Activated naive CD8-positive, alpha-beta T cell treated with anti-CD3 and anti-CD28 coated beads for 36 hours (primary cell): ENCODE measurements at regions not wholly inside any gene's neighbourhood (a gene's known extent, or its start where the extent isn't known, plus 50 kb on each side); places are given as distances from the start of the nearest gene placed in this dataset.

Experiments used
- DNase-seq: peaks from one replicate; pipeline ENCODE4 v3.0.0; 2021
- H3K27ac Mint-ChIP-seq: one replicate; pipeline ENCODE4 v1.8.0; 2022; ENCODE audit warnings: mild to moderate bottlenecking, moderate library complexity, mixed read lengths
- H3K27me3 Mint-ChIP-seq: one replicate; pipeline ENCODE4 v1.8.0; 2022; ENCODE audit warnings: mild to moderate bottlenecking, mixed read lengths
- H3K36me3 Mint-ChIP-seq: one replicate; pipeline ENCODE4 v1.8.0; 2021; ENCODE audit warnings: mild to moderate bottlenecking, mixed read lengths
- H3K4me1 Mint-ChIP-seq: one replicate; pipeline ENCODE4 v1.8.0; 2021; ENCODE audit warnings: mixed read lengths
- H3K4me3 Mint-ChIP-seq: one replicate; pipeline ENCODE4 v1.8.0; 2022; ENCODE audit warnings: mild to moderate bottlenecking, moderate library complexity, mixed read lengths
- H3K9me3 Mint-ChIP-seq: one replicate; pipeline ENCODE4 v1.8.0; 2022; ENCODE audit warnings: mixed read lengths

- no peak for DNase-seq
- Mint-ChIP-seq H3K27ac (no peak overlapping the region), H3K9me3 (peaks cover 4% of the 10 kb centered on the region), H3K27me3 (no peaks in the 10 kb centered on the region), H3K4me3 (no peak overlapping the region), H3K4me1 (no peaks in the 10 kb centered on the region), H3K36me3 (no peaks in the 10 kb centered on the region)
These were observed 512.2 kb upstream of the INTU start for GRCh38 chr4:127120441-127121090.

GRCh38 chr4:127124919-127125318 lies 507.8 kb upstream of the INTU start:
- no peak for DNase-seq
- H3K36me3 Mint-ChIP-seq = no peaks in the 10 kb centered on the region
- H3K27ac Mint-ChIP-seq = no peak overlapping the region
- no peaks in the 10 kb centered on the region for H3K27me3 Mint-ChIP-seq
- H3K4me3 Mint-ChIP-seq = no peak overlapping the region
- no peaks in the 10 kb centered on the region for H3K4me1 Mint-ChIP-seq
- peaks cover 4% of the 10 kb centered on the region for H3K9me3 Mint-ChIP-seq

- H3K4me1 Mint-ChIP-seq = no peaks in the 10 kb centered on the region
- H3K9me3 Mint-ChIP-seq = peaks cover 5% of the 10 kb centered on the region
- no peaks in the 10 kb centered on the region for H3K27me3 Mint-ChIP-seq
- no peaks in the 10 kb centered on the region for H3K36me3 Mint-ChIP-seq
- no peak overlapping the region for H3K4me3 Mint-ChIP-seq
- H3K27ac Mint-ChIP-seq = no peak overlapping the region
- DNase-seq = no peak
These were observed 506.0 kb upstream of the INTU start for GRCh38 chr4:127126718-127127117.

- no peak for DNase-seq
- H3K4me3 Mint-ChIP-seq = no peak overlapping the region
- H3K4me1 Mint-ChIP-seq = no peaks in the 10 kb centered on the region
- no peaks in the 10 kb centered on the region for H3K36me3 Mint-ChIP-seq
- H3K27me3 Mint-ChIP-seq = no peaks in the 10 kb centered on the region
- H3K27ac Mint-ChIP-seq = no peak overlapping the region
- H3K9me3 Mint-ChIP-seq = peaks cover 3% of the 10 kb centered on the region
These were observed 501.2 kb upstream of the INTU start for GRCh38 chr4:127131527-127131926.

- H3K4me1 Mint-ChIP-seq = no peaks in the 10 kb centered on the region
- H3K36me3 Mint-ChIP-seq = no peaks in the 10 kb centered on the region
- DNase-seq = no peak
- no peaks in the 10 kb centered on the region for H3K27me3 Mint-ChIP-seq
- H3K4me3 Mint-ChIP-seq = no peak overlapping the region
- peaks cover 3% of the 10 kb centered on the region for H3K9me3 Mint-ChIP-seq
- H3K27ac Mint-ChIP-seq = no peak overlapping the region
These were observed 498.3 kb upstream of the INTU start for GRCh38 chr4:127134490-127134889.

GRCh38 chr4:127138586-127138985 lies 494.2 kb upstream of the INTU start:
- no peak for DNase-seq
- Mint-ChIP-seq H3K27me3 (no peaks in the 10 kb centered on the region), H3K4me3 (no peak overlapping the region), H3K9me3 (peaks cover under 1% of the 10 kb centered on the region), H3K36me3 (no peaks in the 10 kb centered on the region), H3K27ac (no peak overlapping the region), H3K4me1 (no peaks in the 10 kb centered on the region)

- no peaks in the 10 kb centered on the region for H3K9me3 Mint-ChIP-seq
- no peaks in the 10 kb centered on the region for H3K4me1 Mint-ChIP-seq
- no peaks in the 10 kb centered on the region for H3K27me3 Mint-ChIP-seq
- H3K27ac Mint-ChIP-seq = no peak overlapping the region
- DNase-seq = no peak
- H3K4me3 Mint-ChIP-seq = no peak overlapping the region
- H3K36me3 Mint-ChIP-seq = no peaks in the 10 kb centered on the region
These were observed 492.9 kb upstream of the INTU start for GRCh38 chr4:127139788-127140286.

- H3K9me3 Mint-ChIP-seq = no peaks in the 10 kb centered on the region
- no peaks in the 10 kb centered on the region for H3K36me3 Mint-ChIP-seq
- no peak for DNase-seq
- H3K27ac Mint-ChIP-seq = no peak overlapping the region
- H3K4me1 Mint-ChIP-seq = no peaks in the 10 kb centered on the region
- H3K4me3 Mint-ChIP-seq = no peak overlapping the region
- H3K27me3 Mint-ChIP-seq = no peaks in the 10 kb centered on the region
These were observed 492.5 kb upstream of the INTU start for GRCh38 chr4:127140306-127140705.

- Mint-ChIP-seq H3K27me3 (no peaks in the 10 kb centered on the region), H3K4me1 (no peaks in the 10 kb centered on the region), H3K9me3 (no peaks in the 10 kb centered on the region), H3K4me3 (no peak overlapping the region), H3K36me3 (no peaks in the 10 kb centered on the region), H3K27ac (no peak overlapping the region)
- DNase-seq = no peak
These were observed 490.9 kb upstream of the INTU start for GRCh38 chr4:127141856-127142255.

- no peak for DNase-seq
- H3K9me3 Mint-ChIP-seq = no peaks in the 10 kb centered on the region
- no peak overlapping the region for H3K27ac Mint-ChIP-seq
- no peak overlapping the region for H3K4me3 Mint-ChIP-seq
- no peaks in the 10 kb centered on the region for H3K36me3 Mint-ChIP-seq
- H3K27me3 Mint-ChIP-seq = no peaks in the 10 kb centered on the region
- no peaks in the 10 kb centered on the region for H3K4me1 Mint-ChIP-seq
These were observed 489.1 kb upstream of the INTU start for GRCh38 chr4:127143460-127144195.

- Mint-ChIP-seq H3K4me3 (no peak overlapping the region), H3K9me3 (no peaks in the 10 kb centered on the region), H3K36me3 (no peaks in the 10 kb centered on the region), H3K27ac (no peak overlapping the region), H3K4me1 (no peaks in the 10 kb centered on the region), H3K27me3 (no peaks in the 10 kb centered on the region)
- DNase-seq = no peak
These were observed 487.7 kb upstream of the INTU start for GRCh38 chr4:127145006-127145540.

GRCh38 chr4:127148165-127148564 lies 484.6 kb upstream of the INTU start:
- Mint-ChIP-seq H3K9me3 (peaks cover 7% of the 10 kb centered on the region), H3K4me3 (no peak overlapping the region), H3K36me3 (no peaks in the 10 kb centered on the region), H3K4me1 (no peaks in the 10 kb centered on the region), H3K27me3 (no peaks in the 10 kb centered on the region), H3K27ac (no peak overlapping the region)
- no peak for DNase-seq

GRCh38 chr4:127149086-127149485 lies 483.7 kb upstream of the INTU start:
- peaks cover 7% of the 10 kb centered on the region for H3K9me3 Mint-ChIP-seq
- no peaks in the 10 kb centered on the region for H3K4me1 Mint-ChIP-seq
- no peak overlapping the region for H3K4me3 Mint-ChIP-seq
- H3K36me3 Mint-ChIP-seq = no peaks in the 10 kb centered on the region
- H3K27ac Mint-ChIP-seq = no peak overlapping the region
- no peaks in the 10 kb centered on the region for H3K27me3 Mint-ChIP-seq
- DNase-seq = no peak

GRCh38 chr4:127151941-127152340 lies 480.8 kb upstream of the INTU start:
- H3K27me3 Mint-ChIP-seq = no peaks in the 10 kb centered on the region
- H3K36me3 Mint-ChIP-seq = no peaks in the 10 kb centered on the region
- no peak overlapping the region for H3K4me3 Mint-ChIP-seq
- no peak overlapping the region for H3K27ac Mint-ChIP-seq
- no peak for DNase-seq
- H3K9me3 Mint-ChIP-seq = peaks cover 7% of the 10 kb centered on the region
- H3K4me1 Mint-ChIP-seq = no peaks in the 10 kb centered on the region

GRCh38 chr4:127155116-127155515 lies 477.6 kb upstream of the INTU start:
- H3K4me3 Mint-ChIP-seq = no peak overlapping the region
- H3K27me3 Mint-ChIP-seq = no peaks in the 10 kb centered on the region
- H3K4me1 Mint-ChIP-seq = no peaks in the 10 kb centered on the region
- no peaks in the 10 kb centered on the region for H3K36me3 Mint-ChIP-seq
- H3K27ac Mint-ChIP-seq = no peak overlapping the region
- H3K9me3 Mint-ChIP-seq = peaks cover 7% of the 10 kb centered on the region
- DNase-seq = no peak

- DNase-seq = no peak
- Mint-ChIP-seq H3K27me3 (no peaks in the 10 kb centered on the region), H3K4me3 (no peak overlapping the region), H3K9me3 (peaks cover 7% of the 10 kb centered on the region), H3K4me1 (no peaks in the 10 kb centered on the region), H3K27ac (no peak overlapping the region), H3K36me3 (no peaks in the 10 kb centered on the region)
These were observed 477.2 kb upstream of the INTU start for GRCh38 chr4:127155555-127155954.
